ENCODE measurements at regions not wholly inside any gene's neighbourhood (a gene's known extent, or its start where the extent isn't known, plus 50 kb on each side); places are given as distances from the start of the nearest gene placed in this dataset.

GRCh38 chr4:135357091-135357490 is 1155.5 kb upstream of the PABPC4L start:
- ATAC-seq (ENCODE audit: low FRiP score in 2 of 2), result no peak
- no peak for DNase-seq
- no peak overlapping the region for H3K4me3 ChIP-seq
- no peaks in the 10 kb centered on the region for H3K9me3 ChIP-seq
- TF ChIP-seq EP300 (IDR thresholded peaks at IDR 0.05), result no peak
- TF ChIP-seq POLR2AphosphoS5 (IDR thresholded peaks at IDR 0.05), result no peak
- TF ChIP-seq POLR2A (IDR thresholded peaks at IDR 0.05), result no peak
- TF ChIP-seq CTCF (IDR thresholded peaks at IDR 0.05), result no peak
- H3K27ac ChIP-seq, result no peak overlapping the region
- no peaks in the 10 kb centered on the region for H3K4me1 ChIP-seq
- WGBS, 2 donors, result 72 to 84% methylated on average over 1 of the region's 1 CpG
- no peaks in the 10 kb centered on the region for H3K27me3 ChIP-seq
- no peaks in the 10 kb centered on the region for H3K36me3 ChIP-seq

GRCh38 chr4:135354876-135355275 is 1153.3 kb upstream of the PABPC4L start:
- Histone ChIP-seq H3K27ac (no peak overlapping the region), H3K36me3 (no peaks in the 10 kb centered on the region), H3K4me3 (no peak overlapping the region), H3K9me3 (no peaks in the 10 kb centered on the region), H3K27me3 (no peaks in the 10 kb centered on the region), H3K4me1 (no peaks in the 10 kb centered on the region)
- DNase-seq, result no peak
- TF ChIP-seq EP300 (IDR thresholded peaks at IDR 0.05) (no peak), POLR2AphosphoS5 (IDR thresholded peaks at IDR 0.05) (no peak), CTCF (IDR thresholded peaks at IDR 0.05) (no peak), POLR2A (IDR thresholded peaks at IDR 0.05) (no peak)
- no peak for ATAC-seq (ENCODE audit: low FRiP score in 2 of 2)
- 56 to 59% methylated on average over 1 of the region's 1 CpG for WGBS, 2 donors

- H3K9me3 ChIP-seq, result no peaks in the 10 kb centered on the region
- H3K4me1 ChIP-seq, result no peaks in the 10 kb centered on the region
- no peaks in the 10 kb centered on the region for H3K27me3 ChIP-seq
- no peak for DNase-seq
- no peak for ATAC-seq (ENCODE audit: low FRiP score in 2 of 2)
- 73 to 86% methylated on average over 3 of the region's 3 CpGs for WGBS, 2 donors
- H3K36me3 ChIP-seq, result no peaks in the 10 kb centered on the region
- TF ChIP-seq EP300 (IDR thresholded peaks at IDR 0.05) (no peak), POLR2AphosphoS5 (IDR thresholded peaks at IDR 0.05) (no peak), POLR2A (IDR thresholded peaks at IDR 0.05) (no peak), CTCF (IDR thresholded peaks at IDR 0.05) (no peak)
- H3K4me3 ChIP-seq, result no peak overlapping the region
- H3K27ac ChIP-seq, result no peak overlapping the region
These were observed 1151.4 kb upstream of the PABPC4L start for GRCh38 chr4:135353008-135353407.

- no peak for ATAC-seq (ENCODE audit: low FRiP score in 2 of 2)
- TF ChIP-seq POLR2AphosphoS5 (IDR thresholded peaks at IDR 0.05) (no peak), POLR2A (IDR thresholded peaks at IDR 0.05) (no peak), CTCF (IDR thresholded peaks at IDR 0.05) (no peak), EP300 (IDR thresholded peaks at IDR 0.05) (no peak)
- H3K9me3 ChIP-seq, result no peaks in the 10 kb centered on the region
- H3K27ac ChIP-seq, result no peak overlapping the region
- 80 to 95% methylated on average over 1 to 2 of the region's 2 CpGs for WGBS, 2 donors
- no peak overlapping the region for H3K4me3 ChIP-seq
- H3K4me1 ChIP-seq, result no peaks in the 10 kb centered on the region
- no peaks in the 10 kb centered on the region for H3K27me3 ChIP-seq
- H3K36me3 ChIP-seq, result no peaks in the 10 kb centered on the region
- no peak for DNase-seq
These were observed 1142.9 kb upstream of the PABPC4L start for GRCh38 chr4:135344492-135344891.

- H3K4me1 ChIP-seq, result no peaks in the 10 kb centered on the region
- no peaks in the 10 kb centered on the region for H3K9me3 ChIP-seq
- TF ChIP-seq EP300 (IDR thresholded peaks at IDR 0.05) (no peak), POLR2A (IDR thresholded peaks at IDR 0.05) (no peak), POLR2AphosphoS5 (IDR thresholded peaks at IDR 0.05) (no peak), CTCF (IDR thresholded peaks at IDR 0.05) (no peak)
- H3K27me3 ChIP-seq, result no peaks in the 10 kb centered on the region
- no peak for ATAC-seq (ENCODE audit: low FRiP score in 2 of 2)
- H3K36me3 ChIP-seq, result no peaks in the 10 kb centered on the region
- no peak overlapping the region for H3K27ac ChIP-seq
- no peak overlapping the region for H3K4me3 ChIP-seq
- no peak for DNase-seq
These were observed 1136.6 kb upstream of the PABPC4L start for GRCh38 chr4:135338181-135338580.

All from upper lobe of left lung (tissue), 6 donors.